HG03354 (cell line): ENCODE measurements at regions not wholly inside any gene's neighbourhood (a gene's known extent, or its start where the extent isn't known, plus 50 kb on each side); places are given as distances from the start of the nearest gene placed in this dataset.
"Not testable (repeated sequence)": the region's sequence is repeated elsewhere in the genome, so short reads cannot be mapped to it uniquely, and the experiment has no call there.

Source experiments
- ATAC-seq: cut with Tn5 transposase; IDR thresholded peaks from one replicate; pipeline ENCODE4 v1.9.1; 2021; ENCODE audit warnings: mild to moderate bottlenecking; ENCODE audit not compliant: unreplicated experiment, poor library complexity, severe bottlenecking

DNA sequence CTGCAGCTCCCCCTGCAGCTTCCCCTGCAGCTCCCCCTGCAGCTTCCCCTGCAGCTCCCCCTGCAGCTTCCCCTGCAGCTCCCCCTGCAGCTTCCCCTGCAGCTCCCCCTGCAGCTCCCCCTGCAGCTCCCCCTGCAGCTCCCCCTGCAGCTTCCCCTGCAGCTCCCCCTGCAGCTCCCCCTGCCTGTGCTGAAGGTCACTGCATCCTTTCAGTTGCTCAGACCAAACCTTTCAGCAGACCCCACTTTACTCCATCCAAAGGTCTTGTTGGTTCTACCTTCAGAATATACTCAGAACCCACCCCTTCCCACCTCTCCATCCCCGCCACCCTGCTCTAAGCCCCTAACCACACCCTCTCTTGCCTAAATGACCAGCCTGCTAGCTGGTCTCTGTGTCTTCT, 120.0 kb downstream of the TEX29 start:
- ATAC-seq: not testable (repeated sequence)

DNA sequence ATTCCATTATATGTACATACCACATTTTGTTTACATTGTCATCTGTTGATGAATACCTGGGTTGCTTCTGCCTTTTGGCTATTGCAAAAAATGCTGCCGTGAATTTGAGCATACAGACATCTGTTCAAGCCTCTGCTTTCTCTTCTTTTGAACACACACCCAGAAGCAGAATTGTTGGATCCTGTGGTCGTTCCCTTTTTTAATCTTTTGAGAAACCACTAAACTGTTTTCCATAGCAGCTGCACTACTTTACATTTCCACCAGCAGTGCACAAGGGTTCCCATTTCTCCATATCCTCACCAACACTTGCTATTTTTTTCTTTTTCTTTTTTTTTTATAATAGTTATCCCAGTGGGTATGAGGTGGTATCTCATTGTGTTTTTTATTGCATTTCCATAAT, 123.5 kb downstream of the TEX29 start:
- ATAC-seq: no peak

DNA sequence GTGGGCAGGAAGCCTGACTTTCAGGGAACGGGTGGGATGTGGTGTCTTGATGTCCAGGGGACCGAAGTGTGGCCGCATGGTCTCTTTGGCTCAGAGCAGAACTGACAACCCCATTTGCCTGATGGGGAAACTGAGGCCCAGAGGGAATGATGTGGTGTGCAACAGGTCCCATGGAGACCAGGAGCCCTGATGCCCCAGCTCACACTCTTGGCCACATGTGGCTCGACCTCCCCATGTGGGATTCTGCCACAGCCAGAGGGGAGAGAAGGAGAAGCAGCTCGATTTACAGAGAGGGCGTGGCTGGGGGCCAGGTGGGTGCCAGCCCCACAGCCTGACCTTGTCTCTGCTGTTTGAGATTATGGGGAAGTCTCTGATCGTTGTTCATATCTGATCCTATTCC, 128.1 kb downstream of the TEX29 start:
- ATAC-seq: no peak

DNA sequence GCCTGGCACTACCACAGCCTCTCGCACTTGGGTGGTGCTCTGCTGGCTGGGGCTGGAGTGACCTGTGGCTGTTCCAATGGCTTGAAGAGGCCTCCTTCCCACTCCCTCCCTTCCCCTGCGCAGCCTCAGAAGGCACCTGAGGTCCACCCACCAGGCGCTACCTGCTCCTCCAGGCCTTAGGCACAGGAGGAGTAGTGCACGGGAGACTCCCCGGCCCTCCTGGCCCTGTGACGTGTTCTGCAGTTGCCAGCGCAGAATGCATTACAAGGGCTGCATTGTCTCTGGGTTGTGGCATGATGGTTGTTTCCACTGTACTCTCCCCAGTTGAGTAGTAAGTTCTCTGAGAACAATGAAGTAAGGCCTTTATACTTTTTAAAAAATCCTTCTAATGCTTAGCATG, 128.6 kb downstream of the TEX29 start:
- ATAC-seq: no peak

DNA sequence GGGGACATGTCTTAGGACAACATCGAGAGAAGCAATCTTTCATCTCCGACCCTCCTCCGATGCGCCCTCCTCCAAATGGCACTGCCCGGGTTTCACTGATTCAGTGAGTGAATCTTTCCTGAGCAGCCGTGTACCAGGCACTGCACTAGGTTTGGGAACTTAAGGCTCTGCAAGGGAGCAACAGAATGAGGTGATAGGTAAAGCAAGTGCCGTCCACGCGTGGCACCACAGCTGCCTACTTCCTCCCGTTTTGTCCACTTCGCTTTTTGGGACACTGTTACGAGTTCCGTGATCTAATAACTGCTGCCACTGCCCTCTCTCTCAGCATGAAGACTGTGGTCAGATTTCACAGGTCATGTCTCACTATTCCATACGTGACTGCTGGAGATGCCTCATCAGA, 131.0 kb downstream of the TEX29 start:
- no peak for ATAC-seq

DNA sequence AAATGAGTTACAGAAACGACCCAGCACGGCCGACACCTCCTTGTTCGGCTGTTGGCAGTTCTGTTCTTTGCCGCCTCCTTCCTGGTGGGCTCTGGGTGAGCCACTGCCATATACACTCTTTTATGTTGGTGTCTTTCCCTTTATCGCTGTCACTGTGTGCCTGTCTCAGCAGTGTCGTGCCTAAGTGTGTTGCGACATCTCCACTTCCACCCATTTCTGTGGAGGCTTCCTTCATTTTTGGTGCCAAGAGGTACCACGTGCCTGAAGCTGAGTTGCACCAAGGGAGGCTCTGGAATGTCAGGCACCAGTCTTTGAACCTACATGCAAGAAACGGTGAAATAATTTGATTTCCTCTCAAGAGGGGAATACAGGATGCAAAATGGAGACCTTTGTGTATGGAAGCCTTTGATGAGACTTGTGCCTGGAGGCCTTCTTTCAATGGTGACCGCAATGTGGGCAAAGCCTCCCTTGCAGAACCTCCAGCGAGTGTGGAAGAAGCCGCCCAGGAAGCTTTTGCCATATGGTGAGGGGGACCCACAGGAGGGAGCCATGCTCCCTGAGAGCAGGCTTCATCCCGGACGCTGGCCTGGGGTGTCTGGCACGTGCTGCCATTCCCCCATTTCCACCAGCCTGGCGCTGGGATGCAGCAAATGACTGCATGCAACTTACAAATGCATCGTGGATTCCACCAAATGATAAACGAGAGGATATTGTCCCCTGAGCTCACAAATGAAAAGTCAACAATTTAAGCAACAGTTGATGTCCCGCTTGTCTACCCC, 136.2 kb downstream of the TEX29 start:
- no peak for ATAC-seq

DNA sequence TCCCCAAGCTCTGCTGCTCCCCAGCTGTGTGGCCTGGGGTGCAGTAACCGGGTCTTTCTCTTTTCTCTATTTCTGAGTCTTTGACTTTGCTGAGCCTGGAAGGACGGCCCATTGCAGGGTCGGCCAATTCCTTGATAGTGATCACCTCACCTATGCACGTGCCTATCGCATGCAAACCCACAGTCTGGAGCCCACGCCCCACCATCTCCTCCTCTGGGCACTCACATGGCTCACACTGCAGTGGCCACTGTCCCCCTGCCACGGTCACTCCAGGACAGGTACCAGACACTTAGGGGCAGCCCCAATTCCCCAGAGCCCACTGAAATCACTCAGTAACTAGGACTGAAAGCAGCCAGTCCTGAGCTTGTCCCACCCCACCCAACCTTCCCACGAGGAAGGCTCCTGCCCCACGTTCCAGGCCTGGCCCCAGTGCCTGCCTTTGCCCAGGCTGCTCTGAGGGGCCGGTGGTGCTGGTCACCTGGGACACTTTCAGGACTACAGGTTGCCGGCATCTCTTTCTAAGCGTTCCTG, 137.6 kb downstream of the TEX29 start:
- no peak for ATAC-seq

DNA sequence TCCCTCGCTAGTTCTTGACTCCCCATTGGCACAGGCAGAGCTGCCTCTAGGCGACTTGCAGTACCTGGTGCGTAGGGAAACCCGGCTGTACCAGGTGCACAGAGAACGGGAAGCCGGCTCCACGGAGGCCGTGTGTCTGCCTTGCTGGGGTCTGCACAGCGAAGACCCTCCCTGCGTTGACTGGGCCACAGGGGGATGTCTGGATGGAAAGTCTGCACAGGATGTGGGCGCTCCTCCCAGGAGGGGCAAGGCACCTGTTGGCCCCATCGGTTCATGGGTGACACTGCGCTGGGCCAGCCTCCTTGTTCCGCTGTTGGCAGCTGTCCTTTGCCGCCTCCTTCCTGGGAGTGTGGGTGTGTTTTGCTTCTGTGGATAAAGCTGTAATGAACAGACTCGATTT, 138.3 kb downstream of the TEX29 start:
- ATAC-seq: no peak

DNA sequence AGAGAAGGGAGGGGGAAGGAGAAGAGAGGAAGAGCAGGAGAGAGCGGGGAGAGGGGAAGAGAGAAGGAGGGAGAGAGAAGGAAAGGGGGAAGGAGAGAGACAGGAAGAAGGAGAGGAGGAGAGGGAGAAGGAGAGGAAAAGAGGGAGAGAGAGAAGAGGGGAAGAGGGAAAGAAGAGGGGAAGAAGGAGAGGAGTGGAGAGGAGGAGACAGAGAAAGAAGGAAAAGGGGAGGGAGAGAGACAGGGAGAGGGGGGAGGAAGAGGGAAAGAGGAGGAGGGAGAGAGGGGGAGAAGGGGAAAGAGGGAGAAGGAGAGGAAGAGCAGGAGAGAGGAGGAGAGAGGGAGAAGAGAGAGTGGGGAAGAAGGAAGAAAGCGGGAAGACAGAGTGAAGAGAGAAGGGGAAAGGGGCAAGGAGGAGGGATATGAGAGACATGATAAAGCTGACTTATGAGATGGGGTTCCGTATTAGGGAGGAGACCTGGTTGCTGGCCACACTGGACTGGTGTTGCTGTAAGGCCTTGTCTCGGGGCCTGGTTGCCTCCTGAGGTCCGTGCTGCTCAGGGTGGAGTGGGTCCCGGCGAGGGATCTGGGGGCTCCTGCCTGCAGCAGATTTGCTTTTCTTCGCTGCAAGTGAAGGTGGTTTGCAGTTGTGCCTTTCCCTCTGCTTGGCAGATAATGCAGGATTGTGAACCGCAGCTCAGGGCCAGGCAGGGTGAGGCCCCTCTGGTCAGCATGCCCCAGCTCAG, 139.5 kb downstream of the TEX29 start:
- ATAC-seq: no peak

DNA sequence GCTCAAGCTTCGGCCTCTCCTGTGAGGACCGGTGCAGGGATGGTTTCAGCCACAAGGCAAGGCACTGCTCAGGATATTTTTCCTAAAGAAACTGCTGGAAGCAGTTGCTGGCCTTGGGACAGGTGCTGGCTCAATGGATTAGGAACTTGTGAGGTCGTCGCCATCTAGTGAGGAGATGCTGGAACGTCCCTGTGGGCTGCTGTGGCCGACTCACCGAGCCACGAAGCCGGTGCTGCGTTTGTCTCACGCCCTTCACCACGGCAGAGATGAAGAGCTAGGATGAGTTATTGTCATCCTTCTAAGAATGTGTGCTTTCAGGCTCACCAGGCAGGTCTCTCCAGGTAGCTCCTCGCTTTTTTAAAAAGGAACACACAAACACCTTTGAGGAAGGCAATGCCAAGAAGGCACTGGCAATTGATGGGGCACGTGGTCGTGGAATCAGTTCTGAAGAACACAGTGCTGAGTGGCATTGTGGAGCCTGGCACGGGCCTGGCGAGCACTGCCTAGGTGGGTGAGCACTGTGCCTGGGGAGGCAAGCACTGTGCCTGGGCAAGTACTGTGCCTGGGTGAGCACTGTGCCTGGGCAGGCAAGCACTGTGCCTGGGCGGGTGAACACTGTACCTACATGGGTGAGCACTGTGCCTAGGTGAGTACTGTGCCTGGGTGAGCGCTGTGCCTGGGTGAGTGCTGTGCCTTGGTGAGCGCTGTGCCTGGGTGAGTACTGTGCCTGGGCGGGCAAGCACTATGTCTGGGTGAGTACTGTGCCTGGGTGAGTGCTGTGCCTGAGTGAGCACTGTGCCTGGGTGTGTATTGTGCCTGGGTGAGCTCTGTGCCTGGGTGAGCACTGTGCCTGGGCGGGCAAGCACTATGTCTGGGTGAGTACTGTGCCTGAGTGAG, 140.4 kb downstream of the TEX29 start:
- ATAC-seq: no peak

DNA sequence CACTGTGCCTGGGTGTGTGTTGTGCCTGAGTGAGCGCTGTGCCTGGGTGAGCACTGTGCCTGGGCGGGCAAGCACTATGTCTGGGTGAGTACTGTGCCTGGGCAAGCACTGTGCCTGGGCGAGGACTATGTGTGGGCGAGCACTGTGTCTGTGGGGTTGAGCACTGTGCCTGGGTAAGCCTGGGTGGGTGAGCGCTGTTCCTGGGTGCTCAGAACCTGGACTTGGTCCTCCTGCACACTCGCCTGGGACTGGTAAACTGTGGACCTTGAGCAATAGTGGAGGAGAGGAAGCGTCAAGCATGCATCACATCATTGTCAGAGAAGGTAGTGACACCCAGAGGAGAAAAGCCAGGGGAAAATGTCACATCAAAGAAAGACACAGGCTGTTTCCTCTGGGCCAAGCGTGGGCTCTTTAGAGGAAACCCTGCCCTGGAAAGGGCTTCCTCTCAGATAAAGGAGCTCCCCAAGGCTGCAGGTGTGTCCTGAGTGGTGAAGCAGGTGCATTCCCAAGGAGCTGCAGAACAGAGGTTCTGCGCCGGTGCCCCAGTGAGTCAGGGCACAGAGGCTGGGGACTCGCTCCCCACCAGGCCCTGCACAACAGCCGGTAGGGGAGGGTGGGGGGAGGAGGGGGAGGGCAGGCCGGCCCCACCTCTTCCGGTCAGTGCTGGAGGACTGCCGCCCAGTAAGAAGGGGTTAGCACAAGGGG, 141.2 kb downstream of the TEX29 start:
- no peak for ATAC-seq

DNA sequence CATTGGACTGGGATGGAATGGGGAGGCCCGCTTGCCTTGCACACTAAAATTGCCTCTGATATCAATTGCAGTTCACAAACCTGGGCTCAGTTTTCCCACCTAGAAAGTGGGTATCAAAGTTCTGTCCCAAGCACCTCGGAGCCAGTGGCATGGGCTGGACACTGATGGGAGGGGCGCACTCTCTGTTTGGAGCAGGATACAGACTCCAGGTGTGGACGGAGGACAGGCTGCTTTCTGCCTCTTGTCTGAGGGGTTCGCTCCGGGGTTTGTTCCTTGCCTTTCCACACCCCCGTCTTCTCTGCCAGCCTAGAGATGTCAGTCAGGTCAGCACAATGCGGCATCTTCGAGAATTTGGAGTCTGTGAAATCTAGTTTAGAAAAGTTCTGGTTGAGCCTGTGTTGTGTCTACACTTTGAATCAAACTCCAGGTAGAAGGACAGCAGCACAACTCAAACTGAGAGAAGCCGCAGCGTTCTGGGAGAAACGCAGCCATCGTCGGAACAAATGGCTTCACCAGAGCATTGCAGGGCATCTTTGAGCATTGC, 141.9 kb downstream of the TEX29 start:
- ATAC-seq: no peak

DNA sequence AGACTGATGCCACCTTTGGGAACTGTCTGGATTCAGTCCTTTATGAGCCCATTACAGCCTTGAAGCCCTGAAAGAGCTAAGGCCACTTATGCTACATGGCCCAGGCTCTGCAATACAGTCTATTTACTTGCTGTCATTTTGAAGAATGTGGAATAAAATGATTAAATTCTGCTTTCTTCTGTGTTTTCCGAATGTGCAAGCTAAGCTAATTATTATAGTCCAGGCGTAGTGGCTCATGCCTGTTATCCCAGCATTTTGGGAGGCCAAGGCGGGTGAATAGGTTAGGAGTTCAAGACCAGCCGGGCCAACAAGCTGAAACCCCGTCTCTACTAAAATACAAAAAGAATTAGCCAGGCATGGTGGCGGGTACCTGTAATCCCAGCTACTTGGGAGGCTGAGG, 142.5 kb downstream of the TEX29 start:
- no peak for ATAC-seq

DNA sequence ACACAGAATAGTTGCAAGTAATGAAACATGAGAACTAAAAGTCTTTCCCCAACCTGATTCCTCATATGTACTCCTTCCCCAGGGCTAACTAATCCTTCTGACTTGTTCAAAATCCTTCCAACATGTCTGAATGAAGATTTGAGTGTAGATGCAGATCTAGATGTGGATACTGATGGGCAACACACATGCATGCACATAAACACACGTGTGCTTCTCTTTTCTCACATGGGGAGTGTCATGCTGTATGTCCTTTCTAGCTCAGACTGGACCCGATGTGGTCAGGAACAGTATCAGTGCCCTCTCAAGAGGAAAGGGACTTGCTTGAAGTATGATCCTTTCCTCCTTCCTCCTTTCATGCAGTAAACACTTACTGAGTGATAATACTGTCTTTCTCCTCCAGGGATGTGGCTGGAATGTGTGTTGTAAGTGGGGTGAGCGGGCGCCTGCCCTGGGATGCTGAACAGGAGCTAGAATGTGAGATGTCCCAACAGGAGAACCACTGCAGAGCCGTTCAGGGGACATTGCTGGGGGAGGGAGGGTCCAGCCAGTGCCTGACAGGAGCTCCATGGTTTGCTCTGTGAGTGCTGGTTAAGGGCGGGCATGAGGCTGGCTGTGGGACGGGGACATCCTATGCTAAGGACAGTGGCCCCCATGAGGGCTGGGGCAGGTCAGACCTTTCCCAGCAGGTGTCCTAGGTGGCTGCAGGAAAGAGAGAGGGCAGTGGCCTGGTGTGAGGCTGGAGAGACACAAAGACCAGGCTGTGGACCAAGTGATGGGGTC, 146.9 kb downstream of the TEX29 start:
- no peak for ATAC-seq

DNA sequence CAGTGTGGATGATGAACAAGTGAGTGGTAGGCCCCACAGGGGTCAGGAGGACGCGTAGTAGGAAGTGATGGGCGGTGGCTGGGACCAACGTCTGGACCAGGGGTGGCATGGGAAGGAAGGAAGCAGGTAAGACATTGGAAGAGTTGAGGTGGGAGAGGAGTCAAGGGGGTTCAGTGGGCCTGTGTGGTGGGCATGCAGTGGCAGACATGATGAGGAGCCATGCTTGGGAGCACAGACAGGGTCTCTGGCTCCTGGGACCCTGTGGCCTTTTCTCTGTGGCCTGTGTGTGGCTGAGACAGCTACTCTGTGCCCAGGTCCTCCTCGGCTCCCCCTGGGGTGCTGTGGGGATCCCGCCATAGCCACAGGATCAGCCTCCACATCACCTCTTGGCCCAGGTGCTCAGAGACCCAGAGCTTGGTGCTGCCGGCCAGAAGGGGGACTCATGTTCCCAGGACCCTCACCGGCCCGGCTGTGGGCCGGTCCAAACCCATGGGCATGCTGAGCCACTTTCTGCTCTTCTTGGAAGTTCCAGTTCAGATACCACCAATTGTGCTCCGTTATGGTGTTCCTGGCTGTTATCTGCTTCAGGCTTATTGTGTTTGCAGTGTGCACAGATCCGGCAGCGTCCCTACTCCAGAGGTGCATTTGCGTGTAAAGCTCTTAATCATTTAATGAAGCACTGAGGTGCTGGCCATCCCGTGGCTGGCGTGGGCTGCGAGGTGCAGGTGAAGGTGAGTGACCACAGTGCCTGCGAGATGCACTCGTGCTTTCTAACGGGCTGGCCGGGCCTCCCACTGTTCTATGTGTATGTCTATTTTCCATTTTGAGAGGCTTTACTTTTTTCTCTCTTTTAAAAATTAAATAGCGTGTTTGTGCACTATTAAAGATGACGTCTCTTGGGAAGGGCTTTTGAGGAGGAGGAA, 147.9 kb downstream of the TEX29 start:
- ATAC-seq: no peak

DNA sequence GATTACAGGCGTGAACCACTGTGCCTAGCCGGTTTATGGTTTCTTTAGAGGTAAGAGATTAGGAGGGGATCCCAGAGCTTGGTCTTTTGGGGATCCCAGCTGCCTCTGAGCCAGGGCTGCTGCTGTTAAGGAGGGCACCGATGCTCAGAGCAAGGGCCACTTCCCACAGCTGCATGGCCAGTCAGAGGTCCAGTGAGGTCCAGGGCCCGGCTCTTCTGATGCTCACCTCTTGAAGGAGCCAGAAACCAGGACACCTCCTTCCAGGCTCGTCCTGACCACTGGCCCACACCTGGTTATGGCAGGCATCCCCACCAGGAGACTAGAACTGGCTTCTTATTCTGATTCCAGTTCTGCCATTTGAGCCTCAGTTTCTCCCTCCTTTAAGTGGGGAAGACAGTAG, 149.0 kb downstream of the TEX29 start:
- ATAC-seq: no peak

DNA sequence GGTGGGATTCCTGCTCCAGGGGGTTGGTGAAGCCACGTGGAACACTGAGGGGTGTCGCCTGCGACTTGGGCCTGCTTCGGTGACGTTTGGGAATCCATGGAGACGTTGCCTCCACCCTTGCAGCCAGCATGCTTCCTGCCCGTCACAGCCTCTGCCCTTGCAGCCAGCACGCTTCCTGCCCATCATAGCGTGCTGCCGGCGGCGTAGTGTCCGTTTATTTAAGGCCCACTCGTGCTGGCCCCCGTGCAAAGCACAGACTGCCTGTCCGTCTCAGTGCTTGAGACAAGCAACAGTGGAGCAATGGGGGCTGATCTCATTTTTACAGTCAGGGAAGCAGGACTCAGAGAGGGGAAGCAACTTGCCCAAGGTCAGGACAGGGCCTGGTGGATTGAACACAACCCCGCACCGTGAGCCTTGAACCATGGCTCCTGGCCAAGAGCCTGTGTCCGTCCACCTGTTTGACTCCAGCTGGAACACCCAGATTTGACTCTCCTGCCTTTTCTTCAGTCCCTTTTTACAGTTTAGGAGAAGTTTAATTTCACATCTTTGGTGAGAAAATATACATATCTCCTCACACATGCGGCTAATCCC, 149.6 kb downstream of the TEX29 start:
- ATAC-seq: no peak
